ENCODE measurements at regions not wholly inside any gene's neighbourhood (a gene's known extent, or its start where the extent isn't known, plus 50 kb on each side); places are given as distances from the start of the nearest gene placed in this dataset.

GRCh38 chr4:160563552-160564282 is 1460.8 kb downstream of the RAPGEF2 start:
- intact Hi-C loops (cut with micrococcal nuclease; ENCODE audit: unreplicated experiment) (no loop called here), in situ Hi-C loops (cut with MboI) (no loop called here)
- ChIA-PET SMC1A (ENCODE audit: uncharacterized antibody, unreplicated experiment) (no interaction called here), RAD21 (ENCODE audit: unreplicated experiment) (no interaction called here), CTCF (no interaction called here), POLR2A (no interaction called here)
- no TSS peak for BruUV-seq (replicated peaks)
- DNase-seq (ENCODE audit: low read depth, low spot score) (no peak), ATAC-seq (no peak), FAIRE-seq (no peak)
- H3K9me3 ChIP-seq (replicated peaks; ENCODE audit: control insufficient read depth, insufficient read depth, low read length): no peaks in the 10 kb centered on the region
- no peaks in the 10 kb centered on the region for H3K79me2 ChIP-seq (ENCODE audit: control insufficient read depth, insufficient read depth, low read length)
- H3K27me3 ChIP-seq (replicated peaks in 1 of 2; ENCODE audit: control insufficient read depth in 2 of 2, insufficient read depth in 2 of 2, low read length in 1 of 2): no peaks in the 10 kb centered on the region
- WGBS (ENCODE audit: insufficient coverage, insufficient replicate concordance, low lambda C conversion rate, missing lambda C conversion rate): 35% methylated on average over 3 of the region's 3 CpGs
- H2AFZ ChIP-seq (ENCODE audit: control insufficient read depth, low read depth, low read length): no peak overlapping the region
- H3K4me1 ChIP-seq (ENCODE audit: control insufficient read depth, insufficient read depth, low read length): no peaks in the 10 kb centered on the region
- no peaks in the 10 kb centered on the region for H4K20me1 ChIP-seq (ENCODE audit: control insufficient read depth, insufficient read depth)
- H3K4me2 ChIP-seq (ENCODE audit: control insufficient read depth, insufficient read depth): no peak overlapping the region
- H3K9ac ChIP-seq (ENCODE audit: control insufficient read depth, insufficient read depth, low read length): no peak overlapping the region
- H3K36me3 ChIP-seq (ENCODE audit: control insufficient read depth in 2 of 2, insufficient read depth in 2 of 2, low read length in 1 of 2): no peaks in the 10 kb centered on the region
- H3K27ac ChIP-seq (ENCODE audit: control insufficient read depth, insufficient read depth): no peak overlapping the region
- TF ChIP-seq MAX (IDR thresholded peaks at IDR 0.05; ENCODE audit: low read depth, low read length) (no peak), RFX5 (IDR thresholded peaks at IDR 0.05; ENCODE audit: low read depth, low read length) (no peak), NBN (IDR thresholded peaks at IDR 0.05) (no peak), ZNF207 (IDR thresholded peaks at IDR 0.05; ENCODE audit: borderline replicate concordance) (no peak), YY1 (IDR thresholded peaks at IDR 0.05; ENCODE audit: low read depth, low read length) (no peak), SIX5 (IDR thresholded peaks at IDR 0.05; ENCODE audit: low read depth, low read length, severe bottlenecking) (no peak), RCOR1 (conservative IDR thresholded peaks at IDR 0.05; ENCODE audit: low read depth, low read length) (no peak)
- no peak overlapping the region for H3K4me3 ChIP-seq

GRCh38 chr4:160567634-160568033 is 1464.8 kb downstream of the RAPGEF2 start:
- FAIRE-seq: no peak
- in situ Hi-C loops (cut with MboI): no loop called here

More at GRCh38 chr4:160567634-160568033, 1464.8 kb downstream of the RAPGEF2 start:
- intact Hi-C loops (cut with micrococcal nuclease; ENCODE audit: unreplicated experiment): no loop called here
- Histone ChIP-seq H3K27ac (ENCODE audit: control insufficient read depth, insufficient read depth) (no peak overlapping the region), H3K4me2 (ENCODE audit: control insufficient read depth, insufficient read depth) (no peak overlapping the region), H3K36me3 (ENCODE audit: control insufficient read depth in 2 of 2, insufficient read depth in 2 of 2, low read length in 1 of 2) (no peaks in the 10 kb centered on the region), H3K27me3 (replicated peaks in 1 of 2; ENCODE audit: control insufficient read depth in 2 of 2, insufficient read depth in 2 of 2, low read length in 1 of 2) (no peaks in the 10 kb centered on the region), H4K20me1 (ENCODE audit: control insufficient read depth, insufficient read depth) (no peaks in the 10 kb centered on the region), H3K79me2 (ENCODE audit: control insufficient read depth, insufficient read depth, low read length) (no peaks in the 10 kb centered on the region), H3K4me1 (ENCODE audit: control insufficient read depth, insufficient read depth, low read length) (no peaks in the 10 kb centered on the region), H3K9ac (ENCODE audit: control insufficient read depth, insufficient read depth, low read length) (no peak overlapping the region), H3K9me3 (replicated peaks; ENCODE audit: control insufficient read depth, insufficient read depth, low read length) (no peaks in the 10 kb centered on the region), H2AFZ (ENCODE audit: control insufficient read depth, low read depth, low read length) (no peak overlapping the region), H3K4me3 (no peak overlapping the region)
- TF ChIP-seq CBFB (IDR thresholded peaks at IDR 0.05; ENCODE audit: low read depth) (no peak), PRDM15 (CRISPR knock-in tag; IDR thresholded peaks at IDR 0.05) (no peak), HDAC2 (IDR thresholded peaks at IDR 0.05) (no peak), BACH1 (IDR thresholded peaks at IDR 0.05; ENCODE audit: borderline replicate concordance) (no peak), EED (IDR thresholded peaks at IDR 0.05; ENCODE audit: low read depth) (no peak), SP1 (IDR thresholded peaks at IDR 0.05; ENCODE audit: low read depth, low read length) (no peak), HCFC1 (IDR thresholded peaks at IDR 0.05; ENCODE audit: low read length) (no peak), CREM (IDR thresholded peaks at IDR 0.05; ENCODE audit: low read depth) (no peak), NFYB (IDR thresholded peaks at IDR 0.05; ENCODE audit: insufficient read depth, low read depth, low read length) (no peak)
- ATAC-seq (no peak), DNase-seq (ENCODE audit: low read depth, low spot score) (no peak)
- POLR2A ChIA-PET: no interaction called here
- SMC1A ChIA-PET (ENCODE audit: uncharacterized antibody, unreplicated experiment): no interaction called here
- RAD21 ChIA-PET (ENCODE audit: unreplicated experiment): no interaction called here
- 0% methylated on average over 1 of the region's 1 CpG for WGBS (ENCODE audit: insufficient coverage, insufficient replicate concordance, low lambda C conversion rate, missing lambda C conversion rate)
- no TSS peak for BruUV-seq (replicated peaks)
- CTCF ChIA-PET: no interaction called here
